Lung (tissue), 11 donors: ENCODE measurements at regions not wholly inside any gene's neighbourhood (a gene's known extent, or its start where the extent isn't known, plus 50 kb on each side); places are given as distances from the start of the nearest gene placed in this dataset.

Experiments used
- ATAC-seq: fragments of 200-7000 bp; cut with Tn5 transposase; one replicate; pipeline ENCODE4 v1.9.1; 2020; ENCODE audit warnings: moderate number of reproducible peaks; ENCODE audit not compliant: insufficient read depth, low FRiP score
- DNase-seq, 3 donors: peaks; one replicate each; pipeline ENCODE4 v3.0.0-alpha.2; 2013 to 2017
- H3K27ac ChIP-seq, 2 donors: one replicate each; pipeline ENCODE4 v1.5.1; 2013; ENCODE audit warnings: mild to moderate bottlenecking in 2 of 2, moderate library complexity in 2 of 2, control low read depth in 1 of 2, inconsistent platforms in 1 of 2, low read depth in 1 of 2, low read length in 1 of 2
- H3K27me3 ChIP-seq, 3 donors: one replicate each; pipeline ENCODE4 v1.5.1; 2013; ENCODE audit warnings: low read length in 2 of 3; ENCODE audit not compliant: control insufficient read depth in 3 of 3, insufficient read depth in 3 of 3
- H3K36me3 ChIP-seq, 4 donors: one replicate each; pipeline ENCODE4 v1.5.1; 2013; ENCODE audit warnings: low read length in 4 of 4, mild to moderate bottlenecking in 1 of 4, moderate library complexity in 1 of 4; ENCODE audit not compliant: control insufficient read depth in 4 of 4, insufficient read depth in 4 of 4
- H3K4me1 ChIP-seq, 5 donors: one replicate each; pipeline ENCODE4 v1.5.1; 2013; ENCODE audit warnings: low read length in 5 of 5, mild to moderate bottlenecking in 2 of 5, moderate library complexity in 1 of 5; ENCODE audit not compliant: control insufficient read depth in 5 of 5, insufficient read depth in 5 of 5
- H3K4me3 ChIP-seq: one replicate; pipeline ENCODE4 v1.5.1; 2013; ENCODE audit warnings: mild to moderate bottlenecking, control low read depth, moderate library complexity
- H3K9ac ChIP-seq, 2 donors: one replicate each; pipeline ENCODE4 v1.5.1; 2013; ENCODE audit warnings: low read length in 2 of 2, control low read depth in 1 of 2; ENCODE audit not compliant: insufficient read depth in 1 of 2
- H3K9me3 ChIP-seq, 4 donors: one replicate each; pipeline ENCODE4 v1.5.1; 2013; ENCODE audit warnings: low read length in 3 of 4, mild to moderate bottlenecking in 1 of 4, moderate library complexity in 1 of 4; ENCODE audit not compliant: control insufficient read depth in 4 of 4, insufficient read depth in 3 of 4
- CTCF ChIP-seq: IDR thresholded peaks from 2 replicates; pipeline ENCODE4 v1.5.1; 2012; ENCODE audit warnings: mild to moderate bottlenecking; ENCODE audit errors: control extremely low read depth, extremely low read depth
- WGBS, 2 donors: extraction: QIAGEN DNeasy Blood & Tissue Kit; methylation state at CpG; one replicate each; pipeline ENCODE4 v1.1.7; 2013; 5-methylcytosine and 5-hydroxymethylcytosine counted together
- donor health status: control.
- donor health status: control.
- donor health status: Bipolar disorder and iron deficiency.
- donor health status: healthy.
- donor health status: DM: yes; HTN: yes; CAD: no.

GRCh38 chr10:3478153-3478552 lies 305.6 kb upstream of the PITRM1 start:
- no peak for DNase-seq
- H3K9me3 ChIP-seq = no peaks in the 10 kb centered on the region
- no peak overlapping the region for H3K4me3 ChIP-seq
- no peaks in the 10 kb centered on the region for H3K36me3 ChIP-seq
- ATAC-seq = no peak
- H3K27ac ChIP-seq = no peak overlapping the region
- H3K27me3 ChIP-seq = no peaks in the 10 kb centered on the region
- WGBS, 2 donors = 92 to 99% methylated on average over 2 of the region's 2 CpGs
- H3K4me1 ChIP-seq = peaks cover 0 to 9% (median 5%) of the 10 kb centered on the region in 5 donors
- no peak for TF ChIP-seq CTCF
- no peak overlapping the region for H3K9ac ChIP-seq

GRCh38 chr10:3477683-3478082 lies 305.1 kb upstream of the PITRM1 start:
- WGBS, 2 donors = 30 to 35% methylated on average over 3 of the region's 3 CpGs
- H3K9ac ChIP-seq = no peak overlapping the region
- DNase-seq = peak in 1 of 3 donors; percentile 35
- no peak for ATAC-seq
- H3K4me1 ChIP-seq = peaks cover 0 to 9% (median 2%) of the 10 kb centered on the region in 5 donors
- no peaks in the 10 kb centered on the region for H3K27me3 ChIP-seq
- H3K27ac ChIP-seq = no peak overlapping the region
- H3K36me3 ChIP-seq = no peaks in the 10 kb centered on the region
- no peaks in the 10 kb centered on the region for H3K9me3 ChIP-seq
- no peak for TF ChIP-seq CTCF
- H3K4me3 ChIP-seq = no peak overlapping the region

GRCh38 chr10:3476640-3477448 lies 304.3 kb upstream of the PITRM1 start:
- Histone ChIP-seq H3K9me3 (no peaks in the 10 kb centered on the region), H3K4me1 (peaks cover 0 to 7% (median 0%) of the 10 kb centered on the region in 5 donors), H3K4me3 (no peak overlapping the region), H3K27ac (peak overlapping the region in 1 of 2 donors; percentile 32), H3K27me3 (no peaks in the 10 kb centered on the region), H3K36me3 (no peaks in the 10 kb centered on the region), H3K9ac (no peak overlapping the region)
- no peak for DNase-seq
- no peak for TF ChIP-seq CTCF
- no peak for ATAC-seq
- WGBS, 2 donors = 79 to 84% methylated on average over 12 of the region's 12 CpGs

GRCh38 chr10:3476186-3476585 lies 303.6 kb upstream of the PITRM1 start:
- no peak overlapping the region for H3K9ac ChIP-seq
- DNase-seq (no peak), ATAC-seq (no peak)
- 84 to 87% methylated on average over 10 of the region's 10 CpGs for WGBS, 2 donors
- H3K27ac ChIP-seq = no peak overlapping the region
- no peak overlapping the region for H3K4me3 ChIP-seq
- peaks cover 0 to 7% (median 0%) of the 10 kb centered on the region in 5 donors for H3K4me1 ChIP-seq
- H3K27me3 ChIP-seq = no peaks in the 10 kb centered on the region
- no peaks in the 10 kb centered on the region for H3K36me3 ChIP-seq
- TF ChIP-seq CTCF = no peak
- H3K9me3 ChIP-seq = no peaks in the 10 kb centered on the region
